ENCODE measurements at regions not wholly inside any gene's neighbourhood (a gene's known extent, or its start where the extent isn't known, plus 50 kb on each side); places are given as distances from the start of the nearest gene placed in this dataset.

DNA sequence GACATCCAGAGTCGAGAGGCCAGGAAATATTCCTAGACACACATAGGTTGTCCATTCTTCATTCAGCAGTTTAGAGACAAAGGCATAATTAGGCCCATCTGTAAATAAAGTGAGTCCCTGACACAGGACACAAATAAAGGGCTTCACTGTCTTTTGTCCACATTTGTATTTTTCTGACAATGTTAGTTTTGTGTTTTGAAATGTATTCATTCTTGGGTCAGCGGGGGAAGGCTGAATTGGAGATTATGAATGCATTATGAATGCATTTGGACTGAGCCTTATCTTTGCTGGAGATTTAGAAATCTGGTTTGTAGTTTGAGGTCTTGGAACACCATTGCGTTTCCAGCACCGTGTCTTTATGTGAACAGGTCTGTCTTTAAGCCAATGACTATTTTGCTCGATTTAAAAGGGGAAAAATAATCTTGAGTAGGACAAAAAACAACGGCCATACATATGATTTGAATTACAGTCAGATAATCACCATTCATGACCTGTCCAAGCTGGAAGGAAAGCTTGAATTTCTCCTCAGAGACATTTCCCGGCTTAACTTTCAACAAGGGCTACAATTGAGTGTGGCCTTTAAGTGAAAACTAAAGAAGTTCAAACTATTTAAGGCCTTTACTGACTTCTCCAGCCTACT lies 334.8 kb downstream of the WDR11 start:
- DNase-seq = no peak

DNA sequence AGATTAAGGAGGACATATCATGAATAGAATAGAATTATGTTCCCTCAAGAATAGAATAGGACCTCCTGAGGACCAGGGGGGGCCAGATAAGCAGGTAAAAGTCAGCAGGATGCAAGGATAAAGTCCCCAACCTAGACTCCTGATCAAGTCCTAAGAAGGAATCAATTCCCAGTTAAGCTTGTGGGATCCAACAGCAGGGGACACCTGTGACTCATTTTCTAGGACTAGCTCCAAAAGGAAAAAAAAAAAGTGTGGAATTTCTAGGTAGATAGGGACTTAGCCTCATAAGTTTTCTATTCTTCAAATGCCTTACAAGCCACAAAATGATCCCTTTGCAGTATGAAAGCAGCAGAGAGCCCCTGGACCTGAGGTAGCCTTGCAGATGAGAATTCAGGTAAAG lies 336.2 kb downstream of the WDR11 start:
- DNase-seq = no peak

DNA sequence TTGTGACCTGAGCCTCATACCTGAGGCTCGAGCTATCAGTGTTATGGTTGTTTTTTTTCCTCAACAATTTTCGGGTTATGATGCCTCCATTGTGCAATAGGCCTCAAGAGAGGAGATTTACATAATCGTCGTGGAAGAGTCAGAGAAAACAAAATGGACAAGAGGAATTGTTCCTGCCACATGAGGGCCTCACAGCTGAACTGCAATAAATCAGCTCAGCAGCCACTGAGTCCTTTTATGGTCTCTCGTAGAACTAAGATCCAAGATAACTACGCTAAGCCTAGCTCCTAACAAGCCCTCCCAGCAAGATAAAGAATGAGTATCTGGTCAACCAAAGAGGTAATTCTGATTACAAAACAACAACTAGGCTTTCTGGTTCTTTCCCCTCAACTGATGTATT lies 336.8 kb downstream of the WDR11 start:
- no peak for DNase-seq

DNA sequence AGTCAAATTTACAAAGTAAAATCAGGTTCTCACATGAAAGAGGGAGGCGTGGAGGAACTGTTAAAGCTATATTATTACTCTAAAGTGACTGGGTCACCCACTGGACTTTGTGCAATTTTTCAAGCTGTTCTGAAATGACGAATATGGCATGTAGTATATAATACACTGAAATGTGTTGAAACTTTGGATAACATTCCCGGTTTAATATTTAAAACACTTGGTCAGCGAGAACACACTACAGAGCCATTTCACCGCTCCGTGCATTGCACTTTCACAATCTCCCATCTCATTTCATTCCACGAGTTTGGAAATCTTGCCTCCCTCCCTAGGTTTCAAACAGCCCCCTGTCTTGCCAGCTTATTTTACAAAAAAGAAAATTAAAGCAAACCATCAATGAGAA lies 337.9 kb downstream of the WDR11 start:
- DNase-seq = no peak

DNA sequence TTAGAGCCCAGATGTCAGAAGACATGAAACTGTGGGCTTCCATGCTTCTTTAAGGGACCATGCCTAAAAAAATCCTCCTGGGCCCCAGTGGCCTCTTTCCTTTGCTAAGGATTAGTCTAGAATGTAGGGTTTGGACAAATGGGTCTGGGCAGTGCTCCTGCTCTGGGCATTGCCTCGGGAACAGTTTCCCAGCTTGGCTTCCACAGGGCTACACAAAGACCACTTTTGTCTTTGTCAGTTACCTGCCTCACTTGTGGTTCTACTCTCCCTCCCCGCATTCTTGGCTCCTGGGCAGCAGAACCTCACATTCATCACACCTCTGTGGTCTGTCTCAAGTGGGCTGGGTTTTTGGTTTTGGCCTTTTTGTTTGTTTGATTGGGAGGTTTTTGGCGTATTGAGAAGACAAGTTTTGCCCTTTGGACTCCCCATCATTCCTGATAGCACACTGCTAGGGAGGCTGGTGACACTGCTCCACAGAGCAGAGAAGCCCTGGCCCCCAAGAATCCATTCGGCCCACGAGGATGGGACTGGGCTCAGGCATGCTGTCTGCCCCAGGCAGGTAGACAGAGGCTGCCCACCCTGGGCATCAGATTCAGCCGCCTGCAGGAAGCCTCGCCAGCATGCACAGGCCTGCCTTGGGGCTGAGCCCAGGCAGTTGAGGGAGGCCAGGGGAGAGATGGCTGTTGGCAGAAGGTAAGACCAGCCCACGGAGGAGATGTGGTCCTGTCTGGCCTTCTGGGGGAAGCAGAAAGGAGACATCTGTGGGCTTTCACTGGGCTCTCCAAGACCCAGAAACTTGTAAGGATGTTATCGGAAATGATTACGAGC lies 343.7 kb downstream of the WDR11 start:
- DNase-seq = no peak

DNA sequence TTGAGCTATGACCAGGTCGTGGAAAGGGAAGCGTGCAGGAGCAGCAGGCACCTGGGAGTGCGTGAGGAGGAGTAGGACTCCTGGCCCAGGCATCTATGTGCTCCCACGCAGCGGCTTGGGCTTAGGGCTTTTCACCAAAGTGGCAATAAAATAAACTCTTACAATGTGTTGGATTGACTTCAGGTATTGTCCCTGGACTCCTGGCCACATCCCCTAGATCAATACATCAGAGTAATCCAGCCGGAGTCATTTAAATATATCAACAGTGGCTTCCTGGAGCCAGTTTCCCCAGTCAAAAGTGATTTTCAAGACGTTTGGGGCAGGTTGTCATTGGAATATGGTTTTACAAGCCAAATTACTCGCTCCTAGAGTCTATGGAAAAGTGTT lies 344.4 kb downstream of the WDR11 start:
- no peak for DNase-seq

DNA sequence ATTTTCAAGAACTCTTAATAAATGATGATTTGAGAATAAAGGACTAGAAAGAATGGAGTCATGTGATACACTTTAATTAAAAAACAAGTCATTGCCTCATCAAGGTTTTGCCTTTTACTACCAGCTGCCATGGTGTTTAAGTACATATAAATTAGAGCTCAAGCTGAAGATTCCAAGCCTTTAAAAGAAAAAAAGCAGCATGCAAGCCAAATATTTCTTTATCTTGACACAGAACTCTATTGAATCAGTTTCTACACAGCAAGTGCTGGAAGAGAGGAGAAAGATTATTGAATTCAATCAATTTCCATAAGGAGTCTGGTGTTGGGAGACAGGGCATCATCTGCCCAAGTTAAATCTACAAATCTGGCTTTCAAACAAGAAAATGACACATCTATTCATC lies 347.9 kb downstream of the WDR11 start:
- no peak for DNase-seq

DNA sequence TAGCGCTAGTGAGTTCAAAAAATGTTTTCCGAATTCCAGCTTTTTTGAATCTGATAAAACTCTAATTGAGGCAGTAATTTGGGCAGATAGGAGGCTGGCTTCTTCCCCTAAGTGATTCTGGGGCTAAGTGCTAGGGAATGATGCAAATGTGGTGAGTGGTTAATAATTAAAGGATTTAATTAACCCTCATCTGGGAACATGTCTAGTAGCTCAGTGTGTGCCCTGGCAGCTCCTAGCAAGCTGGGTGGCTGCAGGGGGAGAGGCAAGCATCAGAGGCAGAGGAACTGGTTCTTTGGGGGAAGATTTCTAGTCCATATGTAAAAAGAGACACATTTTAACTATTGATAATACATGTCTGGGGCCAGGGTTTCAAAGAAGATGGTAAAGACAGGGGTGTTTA lies 354.5 kb downstream of the WDR11 start:
- DNase-seq = no peak

DNA sequence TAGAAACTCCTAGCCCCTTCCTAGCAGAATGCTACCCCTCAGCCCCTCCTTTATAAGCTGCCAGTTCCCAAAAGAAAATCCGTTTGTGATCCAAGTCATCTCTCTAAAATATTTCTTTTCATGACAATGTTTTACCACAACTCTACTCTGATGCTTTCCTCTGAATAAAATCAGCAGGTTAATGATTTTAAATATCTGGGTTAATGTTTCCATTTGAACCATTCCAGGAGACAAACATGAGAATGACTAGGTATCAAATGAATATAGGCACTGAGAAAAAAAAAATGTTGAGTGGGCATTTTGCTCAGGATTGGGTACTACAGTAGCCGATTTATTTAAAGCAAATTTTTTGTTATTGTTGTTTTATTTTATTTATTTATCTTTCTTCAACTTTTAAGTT lies 360.3 kb downstream of the WDR11 start:
- DNase-seq = no peak

DNA sequence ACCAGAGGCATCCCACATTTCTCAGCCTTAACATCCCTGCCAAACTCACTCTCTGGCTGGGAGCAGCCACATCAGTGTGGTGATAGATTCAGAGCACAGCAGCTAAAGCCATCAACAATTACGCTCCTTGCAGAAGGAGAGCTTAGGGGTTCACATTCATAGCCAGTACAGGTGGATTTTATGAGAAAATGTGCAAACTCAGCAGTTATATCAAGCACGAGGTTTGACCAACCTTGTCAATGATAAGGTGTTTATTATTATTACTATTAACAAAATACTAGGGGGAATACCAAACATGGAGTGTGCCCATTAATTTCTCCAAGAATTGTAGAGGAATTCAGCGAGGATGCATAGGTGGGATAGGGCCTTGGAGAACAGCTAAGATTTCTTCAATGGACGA lies 362.3 kb downstream of the WDR11 start:
- DNase-seq = no peak

DNA sequence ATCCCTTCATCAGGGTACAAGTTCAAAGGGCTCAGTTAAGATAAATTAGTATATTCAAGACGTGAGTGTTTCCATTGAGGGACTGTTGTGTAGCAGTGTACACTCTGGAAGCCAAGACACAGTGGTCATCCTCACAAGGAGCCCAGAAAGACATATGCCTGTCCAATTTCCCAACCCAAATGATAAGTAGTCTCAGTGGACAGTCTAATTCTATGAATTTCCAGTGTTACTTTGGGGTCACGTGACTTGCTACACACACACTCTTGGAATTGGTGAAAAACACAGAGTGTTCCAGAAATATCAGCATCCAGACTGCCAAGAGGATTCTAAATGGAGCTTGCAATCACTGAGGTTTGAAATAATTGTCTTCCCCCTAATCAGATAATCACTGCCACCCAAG lies 365.1 kb downstream of the WDR11 start:
- DNase-seq = no peak

DNA sequence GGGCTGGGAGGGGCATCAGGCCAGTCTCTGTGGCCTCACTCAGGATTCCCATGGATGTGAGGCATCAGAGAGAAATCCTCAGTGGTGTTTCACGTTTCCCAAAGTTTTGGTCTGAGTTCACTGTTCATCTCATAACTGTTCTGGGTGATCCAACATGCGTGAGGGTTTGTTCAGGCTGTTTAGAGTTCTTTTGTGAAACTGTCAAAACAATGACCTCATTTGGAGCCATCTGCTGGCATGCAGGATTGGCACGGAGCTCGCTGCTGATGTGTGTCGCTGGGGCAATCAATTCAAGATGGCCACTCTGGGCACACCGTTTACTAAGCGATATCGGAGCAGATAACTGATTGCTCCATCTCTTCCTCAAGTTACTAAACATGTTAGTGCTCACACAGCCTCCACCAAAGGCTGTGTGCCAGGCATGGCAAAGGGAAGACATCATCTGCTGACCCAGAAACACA lies 365.6 kb downstream of the WDR11 start:
- DNase-seq = no peak

DNA sequence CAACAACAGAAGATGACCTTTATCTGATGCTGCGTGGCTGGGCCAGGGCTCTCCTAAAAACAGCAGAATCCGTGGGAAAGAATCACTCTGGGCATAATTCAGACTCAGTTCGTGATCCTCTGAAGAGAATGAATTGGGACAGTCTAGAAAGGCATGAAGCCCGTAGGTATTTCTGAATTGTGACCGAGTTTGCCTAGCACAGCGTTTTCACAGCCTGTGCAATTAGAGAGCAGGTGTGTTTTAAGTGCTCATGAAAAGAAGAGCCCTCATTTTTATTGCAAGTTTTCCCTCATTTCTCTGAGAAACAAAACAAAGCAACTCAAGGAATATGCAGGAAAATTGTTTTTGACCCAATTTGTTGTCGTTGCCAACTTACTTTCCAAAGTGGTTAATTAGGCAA lies 366.2 kb downstream of the WDR11 start:
- DNase-seq = no peak

DNA sequence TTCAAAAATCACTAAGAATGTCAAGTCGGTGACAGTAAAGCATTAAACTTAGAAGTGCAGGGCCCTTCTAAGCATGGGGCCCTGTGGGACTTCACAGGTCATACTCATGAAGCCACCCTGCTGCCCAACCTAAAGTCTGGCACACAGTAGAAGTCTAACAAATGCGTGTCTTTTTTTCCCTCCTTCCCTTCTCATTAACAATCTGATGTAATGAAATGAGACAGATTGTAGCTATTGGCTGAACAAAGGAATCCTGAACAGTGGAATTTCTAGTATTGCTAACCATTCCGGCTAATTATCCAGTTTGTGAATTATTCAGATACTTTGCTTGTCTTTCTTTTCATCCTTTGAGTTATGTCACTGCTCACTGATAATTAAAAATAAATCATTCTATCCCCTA lies 369.9 kb downstream of the WDR11 start:
- DNase-seq = no peak

DNA sequence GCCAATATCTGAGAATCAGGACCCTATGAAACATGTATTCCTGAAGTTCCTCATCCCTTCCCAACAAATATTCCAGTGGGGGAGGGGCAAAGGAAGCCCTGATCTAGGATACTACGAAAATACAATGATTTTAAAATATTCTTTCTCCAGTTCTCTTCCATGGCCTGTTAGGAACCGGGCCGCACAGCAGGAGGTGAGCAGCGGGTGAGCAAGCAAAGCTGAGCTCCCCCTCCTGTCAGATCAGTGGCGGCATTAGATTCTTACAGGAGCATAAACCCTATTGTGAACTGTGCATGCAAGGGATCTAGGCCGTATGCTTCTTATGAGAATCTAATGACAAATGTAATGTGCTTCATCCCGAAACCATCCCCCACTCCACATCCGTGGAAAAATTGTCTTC lies 370.8 kb downstream of the WDR11 start:
- no peak for DNase-seq

DNA sequence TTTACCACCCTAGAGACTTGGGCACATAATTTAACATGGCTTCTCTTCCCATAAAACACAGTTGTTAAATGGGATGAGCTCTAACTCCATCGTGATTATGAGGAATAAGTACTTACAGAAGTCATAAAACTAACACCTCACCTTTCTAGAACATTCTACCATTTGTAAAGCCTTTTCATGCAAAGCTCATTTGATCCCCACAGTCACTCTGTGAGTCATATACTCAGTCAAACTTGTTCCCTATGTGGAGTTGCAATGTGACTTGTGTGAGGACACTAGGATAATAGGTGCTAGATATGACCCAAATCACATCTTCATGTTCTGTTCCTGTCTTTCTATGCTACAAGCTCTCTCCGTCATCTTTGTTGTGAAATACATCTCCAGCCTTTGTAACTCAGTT lies 371.7 kb downstream of the WDR11 start:
- DNase-seq = no peak

DNA sequence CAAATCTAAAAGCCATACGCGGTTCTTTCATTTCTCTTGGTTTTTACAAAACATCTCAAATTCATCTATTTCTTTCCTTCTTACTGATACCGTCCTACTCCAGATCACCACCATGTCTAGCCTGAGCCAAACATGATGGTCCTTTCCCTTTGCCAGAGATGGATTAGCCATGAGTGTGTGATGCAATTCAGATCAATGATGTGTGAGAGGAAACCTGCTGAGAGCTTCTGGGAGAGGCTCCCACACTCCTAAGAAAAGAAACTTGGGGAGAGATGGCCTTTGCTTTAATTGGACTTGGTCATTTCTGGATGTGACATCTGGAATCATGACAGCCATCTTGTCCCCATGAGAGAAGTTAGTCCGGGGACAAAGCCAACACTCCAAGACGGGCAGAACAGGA lies 367.2 kb downstream of the FGFR2 start:
- DNase-seq = no peak

DNA sequence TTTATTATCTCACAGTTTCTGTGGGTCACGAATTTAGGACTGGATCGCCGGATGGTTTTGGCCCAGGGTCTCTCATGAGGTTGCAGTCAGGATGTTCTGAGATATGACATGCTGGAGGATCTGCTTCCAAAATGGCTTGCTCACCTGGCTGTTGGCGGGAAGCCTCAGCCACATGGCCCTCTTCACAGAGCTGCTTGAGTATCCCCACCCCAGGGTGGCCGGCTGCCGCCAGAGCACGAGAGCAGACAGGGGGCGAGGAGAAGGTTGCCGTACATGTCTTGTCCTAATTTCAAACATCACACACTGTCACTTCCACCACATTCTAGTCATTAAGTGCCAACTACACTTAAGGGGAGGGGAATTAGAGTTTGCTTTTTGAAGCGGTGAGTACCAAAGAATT lies 365.8 kb downstream of the FGFR2 start:
- DNase-seq = no peak

DNA sequence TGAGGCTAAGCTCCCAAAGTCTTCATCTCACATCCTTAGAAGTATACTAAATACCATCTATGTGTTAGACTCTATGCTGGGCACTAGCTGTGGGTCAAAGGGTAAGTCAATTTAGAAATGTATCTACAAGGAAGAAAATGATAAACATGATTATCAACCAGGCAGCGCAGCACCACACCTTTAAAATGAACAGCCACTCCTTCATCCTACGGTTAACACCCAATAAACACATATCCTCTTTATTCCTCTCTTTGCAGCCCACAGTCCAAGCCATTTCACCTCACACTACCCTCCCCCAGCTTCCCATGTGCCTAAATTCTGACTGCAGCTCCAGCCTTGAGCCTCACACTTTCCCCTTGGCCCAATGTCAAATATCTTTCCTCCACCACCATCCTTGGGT lies 362.6 kb downstream of the FGFR2 start:
- no peak for DNase-seq

DNA sequence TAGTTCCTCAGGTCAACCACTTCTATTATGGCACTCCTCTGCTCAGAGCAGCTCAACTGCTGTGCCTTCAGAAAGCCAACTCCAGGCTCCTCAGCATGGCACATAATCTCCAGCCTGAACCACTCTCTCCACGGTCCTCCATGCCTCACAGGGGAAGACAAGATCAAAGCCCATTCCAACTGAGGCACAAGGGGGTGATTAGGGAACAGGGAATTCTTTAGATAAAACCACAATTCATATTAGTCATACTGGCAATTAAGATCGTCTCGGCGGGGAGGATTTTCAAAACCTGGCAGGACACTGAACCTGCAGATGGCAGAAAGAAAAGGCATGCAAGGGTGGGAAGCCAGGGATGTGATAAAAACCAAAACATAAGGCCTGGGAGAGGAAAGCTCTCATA lies 361.6 kb downstream of the FGFR2 start:
- DNase-seq = no peak

DNA sequence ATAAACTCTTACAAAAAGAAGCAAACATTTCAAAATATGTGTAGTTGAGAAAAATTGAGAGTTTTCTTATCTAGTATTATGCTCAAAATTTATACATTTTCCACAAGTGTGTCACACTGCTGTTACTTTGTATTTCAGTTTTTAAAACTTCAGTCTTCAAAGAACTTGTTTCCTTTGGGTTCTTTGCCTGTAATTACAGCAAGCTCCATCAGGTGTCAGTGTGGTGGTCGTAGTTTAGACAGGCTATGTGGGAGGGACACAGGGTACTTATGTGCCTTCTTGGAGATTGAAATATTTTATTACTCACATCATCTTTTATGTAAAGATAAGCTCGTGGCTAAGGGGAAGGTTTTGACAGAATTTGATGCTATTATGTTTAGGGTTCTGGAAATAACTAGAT lies 360.5 kb downstream of the FGFR2 start:
- DNase-seq = no peak

DNA sequence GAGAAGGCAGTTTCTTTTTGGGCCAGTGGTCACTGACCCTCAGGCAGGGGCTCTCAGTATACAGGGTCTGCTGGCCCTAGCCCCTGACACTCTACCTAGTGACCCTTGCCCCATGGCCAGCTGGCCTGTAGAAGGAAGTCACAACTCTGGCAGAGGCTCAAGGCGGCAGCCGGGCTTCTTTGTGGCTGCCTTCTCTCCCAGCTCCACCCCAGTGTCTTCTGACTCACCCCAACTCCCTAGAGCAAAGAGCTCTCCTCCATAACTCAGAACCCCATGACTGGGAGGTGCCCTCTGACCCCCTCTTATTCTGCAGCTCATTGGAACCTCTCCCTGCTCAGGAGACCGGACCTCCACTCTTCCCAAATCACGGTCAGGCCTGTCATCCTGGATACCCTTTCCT lies 358.2 kb downstream of the FGFR2 start:
- no peak for DNase-seq

DNA sequence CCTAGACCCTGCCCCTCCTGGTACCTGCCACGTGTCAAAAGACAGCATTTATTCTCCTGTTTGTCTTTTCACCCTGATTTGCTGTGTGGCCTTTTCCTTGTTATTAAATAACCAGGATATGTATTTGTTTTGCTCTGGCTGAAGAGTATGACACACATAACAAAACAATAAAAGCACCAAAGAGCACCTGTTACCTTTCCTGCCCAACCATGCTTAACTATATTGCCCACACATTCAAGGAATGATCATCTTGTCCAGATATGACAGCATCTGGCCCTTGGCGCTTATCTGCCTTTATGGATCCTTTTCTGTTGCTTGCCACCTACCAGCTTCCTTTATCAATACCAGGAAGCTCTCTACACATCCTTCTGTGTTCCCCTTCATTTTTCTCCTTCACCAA lies 357.7 kb downstream of the FGFR2 start:
- DNase-seq = no peak

DNA sequence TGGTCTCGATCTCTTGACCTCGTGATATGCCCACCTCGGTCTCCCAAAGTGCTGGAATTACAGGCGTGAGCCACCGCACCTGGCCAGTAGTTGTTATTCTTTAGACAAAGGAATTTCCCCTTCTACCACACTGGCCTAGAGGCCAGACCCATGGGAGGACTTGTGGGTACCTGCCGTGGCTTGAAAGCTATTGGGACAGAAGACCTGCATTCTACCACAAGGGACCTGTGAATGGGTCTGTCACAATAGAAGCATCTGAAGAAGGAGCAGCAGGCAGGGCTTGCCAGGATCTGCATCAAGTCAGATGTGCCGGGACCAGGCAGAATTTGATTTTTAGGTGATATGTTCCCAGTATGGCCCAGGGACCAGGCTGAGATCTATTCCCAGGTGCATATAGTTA lies 356.9 kb downstream of the FGFR2 start:
- DNase-seq = no peak

Measured in activated CD4-positive, alpha-beta T cell treated with anti-CD3 and anti-CD28 coated beads, Interleukin-2, Interleukin-6, amounts not matched to agents 100 ng/mL and 50 ng/mL, durations not matched to agents 16 hours and 8 hours (primary cell).